ENCODE measurements at regions not wholly inside any gene's neighbourhood (a gene's known extent, or its start where the extent isn't known, plus 50 kb on each side); places are given as distances from the start of the nearest gene placed in this dataset.

DNA sequence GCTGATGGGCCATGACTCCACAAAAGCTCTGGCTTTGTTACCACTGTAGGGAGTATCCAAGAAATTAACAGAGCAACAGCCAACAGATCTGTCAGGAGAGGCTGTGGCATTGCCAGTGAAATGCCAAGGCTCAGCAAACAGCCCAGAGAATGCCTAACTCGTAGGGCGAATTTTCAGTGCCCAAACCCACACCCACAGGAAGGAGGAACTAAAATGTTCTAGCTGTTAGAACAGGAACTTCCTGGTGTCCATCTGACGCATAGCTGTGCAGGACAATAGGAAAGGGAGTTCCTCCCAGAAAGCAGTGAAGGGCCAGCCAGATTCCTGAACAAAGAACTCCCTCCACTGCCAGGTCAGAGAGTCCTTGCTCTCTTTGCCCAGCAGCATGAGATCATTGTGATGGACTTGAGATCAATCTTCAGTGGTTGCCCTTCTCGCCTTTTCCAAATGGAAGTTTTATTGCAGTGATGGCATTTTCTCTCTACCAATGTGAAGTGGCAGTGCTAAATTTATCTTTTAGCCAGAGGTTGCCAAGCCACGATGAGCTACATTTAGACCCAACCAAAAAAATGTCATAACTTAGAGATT, 224.2 kb upstream of the STARD13 start:
- H3K27ac ChIP-seq (ENCODE audit: low read depth, low read length), result no peak overlapping the region
- H3K9me3 ChIP-seq (ENCODE audit: control insufficient read depth in 1 of 2, low read length in 2 of 2), result no peaks in the 10 kb centered on the region
- H3K36me3 ChIP-seq (ENCODE audit: insufficient read depth, low read length), result no peaks in the 10 kb centered on the region
- no peaks in the 10 kb centered on the region for H3K4me1 ChIP-seq (ENCODE audit: insufficient read depth, low read length)
- peaks cover 1 to 8% of the 10 kb centered on the region in 2 donors for H3K27me3 Mint-ChIP-seq
- ChIA-PET POLR2A (ENCODE audit: partially characterized antibody) (no interaction called here), CTCF (ENCODE audit: partially characterized antibody) (interaction anchor here (0.9 kb wide), 1 partner anchor 64 kb away, joined by 3 read pairs; no protein-coding TSS in a partner anchor)
- H3K4me3 Mint-ChIP-seq, result no peak overlapping the region
- H3K9me3 Mint-ChIP-seq, result no peaks in the 10 kb centered on the region
- H3K4me3 ChIP-seq (ENCODE audit: low read length in 2 of 2), result no peak overlapping the region
- no peak overlapping the region for H3K27ac Mint-ChIP-seq
- no peaks in the 10 kb centered on the region for H3K4me1 Mint-ChIP-seq
- intact Hi-C loops (cut with micrococcal nuclease), result no loop called here
- H3K36me3 Mint-ChIP-seq, result peaks cover 0 to 4% of the 10 kb centered on the region in 2 donors
- DNase-seq, result no peak
- no peaks in the 10 kb centered on the region for H3K27me3 ChIP-seq (ENCODE audit: insufficient read depth, low read length)

DNA sequence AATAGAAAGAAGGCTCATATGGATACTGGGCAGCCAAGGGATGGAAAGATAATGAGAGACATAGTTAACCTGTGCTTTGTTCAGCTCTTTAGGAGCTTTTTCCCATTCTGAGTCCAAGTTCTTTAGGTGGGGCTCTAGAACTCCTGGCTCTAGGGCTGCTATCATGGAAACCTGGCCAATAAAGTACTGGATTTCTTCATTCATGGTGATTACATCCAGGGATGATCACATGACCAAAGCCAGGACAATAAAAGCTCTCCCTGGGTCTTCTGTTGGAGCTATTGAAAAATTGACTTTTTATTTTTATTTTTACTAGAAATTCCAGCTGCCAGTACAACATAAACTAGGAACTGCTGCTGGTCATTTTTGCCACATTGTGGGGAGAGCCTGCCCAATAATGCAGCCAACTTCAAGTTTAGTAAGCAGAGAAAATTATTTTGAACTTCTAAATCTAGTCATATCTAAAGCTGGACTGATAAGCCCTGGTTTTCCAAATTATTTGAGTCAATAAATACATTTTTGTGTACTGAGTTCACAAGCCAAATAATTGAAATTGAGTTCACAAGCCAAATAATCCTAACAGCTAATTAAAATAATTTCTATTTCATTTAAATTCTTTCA, 224.9 kb upstream of the STARD13 start:
- H3K4me1 Mint-ChIP-seq, result no peaks in the 10 kb centered on the region
- ChIA-PET CTCF (ENCODE audit: partially characterized antibody) (interaction anchor here (0.6 to 0.9 kb wide), 2 partner anchors 63 to 1076 kb away, joined by 3 read pairs; no protein-coding TSS in a partner anchor), POLR2A (ENCODE audit: partially characterized antibody) (no interaction called here)

GRCh38 chr13:33512880-33513554, 227.5 kb upstream of the STARD13 start:
- peaks cover 3 to 7% of the 10 kb centered on the region in 2 donors for H3K27me3 Mint-ChIP-seq
- DNase-seq, result no peak
- ChIA-PET POLR2A (ENCODE audit: partially characterized antibody) (no interaction called here), CTCF (ENCODE audit: partially characterized antibody) (interaction anchor here (1.5 kb wide), 1 partner anchor 30 kb away, joined by 6 read pairs; no protein-coding TSS in a partner anchor)
- no peaks in the 10 kb centered on the region for H3K4me1 ChIP-seq (ENCODE audit: insufficient read depth, low read length)
- H3K36me3 Mint-ChIP-seq, result no peaks in the 10 kb centered on the region
- H3K4me3 ChIP-seq (ENCODE audit: low read length in 2 of 2), result no peak overlapping the region
- intact Hi-C loops (cut with micrococcal nuclease), result no loop called here
- no peaks in the 10 kb centered on the region for H3K9me3 ChIP-seq (ENCODE audit: control insufficient read depth in 1 of 2, low read length in 2 of 2)
- no peak overlapping the region for H3K4me3 Mint-ChIP-seq
- H3K9me3 Mint-ChIP-seq, result peaks cover 0 to 2% (median 0%) of the 10 kb centered on the region in 8 donors
- no peaks in the 10 kb centered on the region for H3K4me1 Mint-ChIP-seq
- no peak overlapping the region for H3K27ac Mint-ChIP-seq
- H3K27me3 ChIP-seq (ENCODE audit: insufficient read depth, low read length), result no peaks in the 10 kb centered on the region
- H3K36me3 ChIP-seq (ENCODE audit: insufficient read depth, low read length), result no peaks in the 10 kb centered on the region
- no peak overlapping the region for H3K27ac ChIP-seq (ENCODE audit: low read depth, low read length)

More for the DNA sequence above, 224.9 kb upstream of the STARD13 start:
- H3K27me3 Mint-ChIP-seq, result peaks cover 1 to 8% of the 10 kb centered on the region in 2 donors
- H3K27ac Mint-ChIP-seq, result no peak overlapping the region
- no peaks in the 10 kb centered on the region for H3K9me3 Mint-ChIP-seq
- Histone ChIP-seq H3K27ac (ENCODE audit: low read depth, low read length) (no peak overlapping the region), H3K4me1 (ENCODE audit: insufficient read depth, low read length) (no peaks in the 10 kb centered on the region), H3K4me3 (ENCODE audit: low read length in 2 of 2) (no peak overlapping the region), H3K27me3 (ENCODE audit: insufficient read depth, low read length) (no peaks in the 10 kb centered on the region), H3K9me3 (ENCODE audit: control insufficient read depth in 1 of 2, low read length in 2 of 2) (no peaks in the 10 kb centered on the region), H3K36me3 (ENCODE audit: insufficient read depth, low read length) (no peaks in the 10 kb centered on the region)
- peaks cover 0 to 4% of the 10 kb centered on the region in 2 donors for H3K36me3 Mint-ChIP-seq
- no peak overlapping the region for H3K4me3 Mint-ChIP-seq
- DNase-seq, result no peak
- intact Hi-C loops (cut with micrococcal nuclease), result no loop called here

DNA sequence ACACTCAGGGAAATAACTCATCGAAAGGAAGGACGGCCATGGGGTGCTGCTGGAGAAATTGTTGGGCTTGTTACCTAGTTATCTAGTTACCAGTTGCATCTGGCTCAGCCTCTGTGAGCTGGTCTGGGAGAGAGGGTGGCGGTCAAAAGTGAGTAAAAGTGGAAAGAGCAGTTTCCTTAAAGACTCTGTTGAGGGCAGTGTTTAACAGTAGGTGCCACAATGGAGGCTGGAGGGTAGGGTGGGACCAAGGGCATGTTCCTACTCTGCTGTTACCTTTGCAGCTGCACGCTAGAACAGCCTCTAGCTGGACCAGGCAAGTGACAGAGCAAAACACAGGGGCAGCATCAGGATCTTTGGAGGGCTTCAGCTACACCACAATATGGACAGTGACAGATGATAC, 228.8 kb upstream of the STARD13 start:
- intact Hi-C loops (cut with micrococcal nuclease), result no loop called here
- H3K9me3 ChIP-seq (ENCODE audit: control insufficient read depth in 1 of 2, low read length in 2 of 2), result no peaks in the 10 kb centered on the region
- no peak overlapping the region for H3K4me3 Mint-ChIP-seq
- no peaks in the 10 kb centered on the region for H3K4me1 ChIP-seq (ENCODE audit: insufficient read depth, low read length)
- H3K27me3 ChIP-seq (ENCODE audit: insufficient read depth, low read length), result no peaks in the 10 kb centered on the region
- no peaks in the 10 kb centered on the region for H3K36me3 ChIP-seq (ENCODE audit: insufficient read depth, low read length)
- no peak overlapping the region for H3K27ac ChIP-seq (ENCODE audit: low read depth, low read length)
- H3K36me3 Mint-ChIP-seq, result no peaks in the 10 kb centered on the region
- ChIA-PET POLR2A (ENCODE audit: partially characterized antibody) (no interaction called here), CTCF (ENCODE audit: partially characterized antibody) (interaction anchor here (1.2 to 1.5 kb wide), 2 partner anchors 29 kb away, joined by 4 to 6 read pairs; no protein-coding TSS in a partner anchor)
- peaks cover 3 to 7% of the 10 kb centered on the region in 2 donors for H3K27me3 Mint-ChIP-seq
- H3K4me1 Mint-ChIP-seq, result no peaks in the 10 kb centered on the region
- H3K4me3 ChIP-seq (ENCODE audit: low read length in 2 of 2), result no peak overlapping the region
- no peak for DNase-seq
- H3K9me3 Mint-ChIP-seq, result peaks cover 0 to 2% (median 0%) of the 10 kb centered on the region in 8 donors
- no peak overlapping the region for H3K27ac Mint-ChIP-seq

- Histone ChIP-seq H3K27me3 (ENCODE audit: insufficient read depth, low read length) (no peaks in the 10 kb centered on the region), H3K9me3 (ENCODE audit: control insufficient read depth in 1 of 2, low read length in 2 of 2) (no peaks in the 10 kb centered on the region), H3K4me1 (ENCODE audit: insufficient read depth, low read length) (no peaks in the 10 kb centered on the region), H3K4me3 (ENCODE audit: low read length in 2 of 2) (no peak overlapping the region), H3K27ac (ENCODE audit: low read depth, low read length) (no peak overlapping the region), H3K36me3 (ENCODE audit: insufficient read depth, low read length) (no peaks in the 10 kb centered on the region)
- Mint-ChIP-seq H3K36me3 (no peaks in the 10 kb centered on the region), H3K4me1 (no peaks in the 10 kb centered on the region), H3K4me3 (no peak overlapping the region), H3K9me3 (peaks cover 0 to 2% (median 0%) of the 10 kb centered on the region in 8 donors), H3K27me3 (peaks cover 3 to 7% of the 10 kb centered on the region in 2 donors), H3K27ac (no peak overlapping the region)
- CTCF ChIA-PET (ENCODE audit: partially characterized antibody), result interaction anchor here (1.2 kb wide), 1 partner anchor 28 kb away, joined by 4 read pairs; no protein-coding TSS in a partner anchor
- DNase-seq, result no peak
- POLR2A ChIA-PET (ENCODE audit: partially characterized antibody), result no interaction called here
- intact Hi-C loops (cut with micrococcal nuclease), result no loop called here
Observed at GRCh38 chr13:33515146-33515545, 229.6 kb upstream of the STARD13 start.

DNA sequence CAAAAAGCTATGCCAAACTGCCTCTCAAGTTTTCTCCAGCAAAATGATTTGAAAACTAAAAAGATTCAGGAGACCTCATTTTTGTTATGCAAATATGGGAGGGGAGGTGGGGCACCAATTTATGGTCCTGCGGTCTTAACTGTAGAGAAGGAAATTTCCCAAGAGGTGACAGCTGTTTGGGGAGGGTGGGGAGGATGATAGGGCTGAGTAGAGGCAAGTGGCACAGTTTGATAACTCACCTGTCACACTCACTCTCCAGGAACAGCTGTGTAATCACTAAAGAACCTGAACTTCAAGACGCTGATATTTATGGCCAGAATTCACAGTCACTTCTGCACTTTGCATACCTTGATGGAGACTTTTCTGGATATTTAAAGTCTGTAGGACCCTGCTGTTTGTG, 232.9 kb upstream of the STARD13 start:
- H3K9me3 Mint-ChIP-seq, result peaks cover 0 to 2% (median 0%) of the 10 kb centered on the region in 8 donors
- ChIA-PET CTCF (ENCODE audit: partially characterized antibody) (no interaction called here), POLR2A (ENCODE audit: partially characterized antibody) (no interaction called here)

More for the DNA sequence above, 232.9 kb upstream of the STARD13 start:
- no peak for DNase-seq
- H3K4me1 Mint-ChIP-seq, result no peaks in the 10 kb centered on the region
- intact Hi-C loops (cut with micrococcal nuclease), result no loop called here
- H3K27ac Mint-ChIP-seq, result no peak overlapping the region
- H3K36me3 ChIP-seq (ENCODE audit: insufficient read depth, low read length), result no peaks in the 10 kb centered on the region
- no peak overlapping the region for H3K4me3 ChIP-seq (ENCODE audit: low read length in 2 of 2)
- H3K4me3 Mint-ChIP-seq, result no peak overlapping the region
- H3K9me3 ChIP-seq (ENCODE audit: control insufficient read depth in 1 of 2, low read length in 2 of 2), result no peaks in the 10 kb centered on the region
- H3K27me3 Mint-ChIP-seq, result peaks cover 1 to 7% of the 10 kb centered on the region in 2 donors
- H3K27ac ChIP-seq (ENCODE audit: low read depth, low read length), result no peak overlapping the region
- H3K27me3 ChIP-seq (ENCODE audit: insufficient read depth, low read length), result no peaks in the 10 kb centered on the region
- no peaks in the 10 kb centered on the region for H3K4me1 ChIP-seq (ENCODE audit: insufficient read depth, low read length)
- H3K36me3 Mint-ChIP-seq, result no peaks in the 10 kb centered on the region

Measured in CD4-positive, alpha-beta memory T cell (primary cell).